ENCODE measurements at regions not wholly inside any gene's neighbourhood (a gene's known extent, or its start where the extent isn't known, plus 50 kb on each side); places are given as distances from the start of the nearest gene placed in this dataset.

DNA sequence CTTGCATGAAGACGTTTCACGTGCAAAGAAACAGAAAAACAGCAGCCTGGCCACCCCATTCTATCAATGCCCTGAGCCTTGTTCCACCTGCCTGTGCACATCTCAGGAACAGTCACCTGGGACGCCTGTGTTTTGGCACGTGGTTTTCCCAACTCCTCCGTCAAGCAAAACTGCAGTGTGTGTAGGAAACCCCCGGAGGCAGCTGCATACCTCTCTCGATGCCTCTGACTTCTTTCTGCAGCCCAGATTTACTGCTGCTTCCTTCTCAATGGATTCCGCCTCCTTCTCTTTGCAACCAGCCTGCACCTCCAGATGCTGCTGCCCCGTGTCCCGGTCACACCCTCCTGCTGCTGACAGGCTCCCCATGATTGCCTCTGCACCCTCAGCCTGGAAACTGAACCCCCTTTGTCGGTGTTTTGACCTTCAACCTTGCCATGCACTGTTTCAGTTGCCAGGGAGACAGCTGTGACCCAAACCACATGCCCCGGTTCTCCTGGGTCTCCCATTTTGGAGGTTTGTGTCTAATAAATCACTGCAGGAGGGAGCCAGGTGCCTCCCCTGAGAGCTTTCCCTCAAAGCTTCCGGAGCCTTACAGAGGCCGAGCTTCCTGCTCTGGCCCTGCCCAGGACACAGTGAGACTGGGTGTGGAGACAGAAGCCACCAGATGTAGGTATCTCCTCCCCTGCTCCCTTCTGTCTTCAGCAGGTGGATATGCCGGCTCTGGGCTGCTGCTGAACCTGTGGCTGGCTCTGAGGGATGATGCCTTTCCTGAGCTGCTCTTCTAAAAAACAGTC lies 395.5 kb upstream of the IRX1 start:
- no peak for DNase-seq
- in situ Hi-C loops (cut with MboI): no loop called here
- no peaks in the 10 kb centered on the region for H4K20me1 ChIP-seq (ENCODE audit: insufficient read depth)
- no peaks in the 10 kb centered on the region for H3K9me2 ChIP-seq (ENCODE audit: insufficient read depth)
- no peaks in the 10 kb centered on the region for H3K36me3 ChIP-seq (ENCODE audit: low read depth)
- H3K4me2 ChIP-seq (ENCODE audit: unreplicated experiment): no peak overlapping the region
- no peak for TF ChIP-seq EZH2phosphoT487 (IDR thresholded peaks at IDR 0.05; ENCODE audit: insufficient read depth, low read depth)
- no peak for TF ChIP-seq EZH2 (IDR thresholded peaks at IDR 0.05; ENCODE audit: insufficient read depth, poor library complexity, severe bottlenecking)
- H2AFZ ChIP-seq: no peak overlapping the region
- no peaks in the 10 kb centered on the region for H3K79me2 ChIP-seq (ENCODE audit: insufficient read depth)
- H3K9me3 ChIP-seq (ENCODE audit: low read depth): no peaks in the 10 kb centered on the region
- no peaks in the 10 kb centered on the region for H3F3A ChIP-seq (ENCODE audit: insufficient read depth)
- H3K27ac ChIP-seq: no peak overlapping the region
- no peak overlapping the region for H3K9ac ChIP-seq
- no peaks in the 10 kb centered on the region; the same call in 1 of the 2 replicates for H3K27me3 ChIP-seq (replicated peaks; ENCODE audit: insufficient read depth)
- no peaks in the 10 kb centered on the region for H3K4me1 ChIP-seq (ENCODE audit: insufficient read depth)
- 14% methylated on average over 15 of the region's 15 CpGs for WGBS, 2 experiments (ENCODE audit: low coverage in 1 of 2, low lambda C conversion rate in 2 of 2, missing lambda C conversion rate in 2 of 2)
- H3K4me3 ChIP-seq: no peak overlapping the region

DNA sequence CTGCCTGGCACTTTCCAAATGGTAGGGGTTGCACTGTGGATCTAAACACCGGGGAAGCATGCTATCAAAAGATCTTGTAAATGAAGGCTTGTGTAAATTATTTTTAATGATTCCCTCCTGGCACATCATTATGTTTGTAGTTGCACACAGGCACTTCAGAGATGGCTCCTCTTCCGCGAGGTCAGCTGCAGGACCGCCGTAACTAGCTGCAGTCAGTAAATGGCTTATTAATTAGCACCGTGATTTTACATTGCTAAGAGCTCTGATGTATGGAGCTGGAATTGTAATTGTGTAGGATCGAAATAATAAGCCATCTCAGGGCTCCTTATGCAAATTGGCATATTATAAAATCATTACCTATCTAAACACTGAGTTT lies 397.6 kb upstream of the IRX1 start:
- H3K4me2 ChIP-seq (ENCODE audit: unreplicated experiment): no peak overlapping the region
- in situ Hi-C loops (cut with MboI): no loop called here

DNA sequence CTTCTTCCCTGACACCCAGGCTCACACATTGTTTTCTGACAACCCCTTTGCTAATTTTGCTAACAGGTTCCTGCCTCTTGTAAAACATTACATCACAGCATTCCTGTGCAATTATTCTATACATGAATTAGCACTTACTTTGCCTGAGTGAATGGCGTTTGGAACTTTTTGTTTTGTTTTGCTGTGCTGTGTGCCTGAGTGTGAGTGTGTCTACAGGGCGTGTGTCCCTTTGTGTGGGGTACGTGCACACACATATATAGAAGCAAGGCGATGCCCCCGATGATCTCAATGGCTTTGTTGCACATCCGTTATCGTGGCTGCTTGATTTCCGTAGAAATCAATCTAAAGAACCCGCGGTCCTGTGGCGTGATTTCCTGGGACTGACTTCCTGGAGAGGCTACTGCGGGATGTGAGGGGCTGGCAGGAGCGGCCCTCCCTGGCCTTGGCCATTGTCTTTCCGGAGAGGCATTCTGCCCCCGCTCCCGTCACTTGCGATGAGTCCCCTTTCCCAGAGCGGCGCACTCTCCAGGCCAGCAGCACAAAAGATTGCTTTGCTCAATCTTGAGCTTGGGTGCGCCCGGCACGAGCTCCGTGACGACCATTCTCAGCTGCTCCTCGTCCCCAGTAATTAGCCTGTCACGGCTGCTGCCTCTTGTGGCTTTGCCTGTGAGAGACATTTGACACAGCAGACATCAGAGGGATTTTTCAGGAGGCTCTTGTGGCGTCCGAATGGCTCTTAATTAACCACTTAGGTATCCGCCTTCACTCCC lies 398.1 kb upstream of the IRX1 start:
- Histone ChIP-seq H3K4me2 (ENCODE audit: unreplicated experiment) (no peak overlapping the region), H3K36me3 (ENCODE audit: low read depth) (no peaks in the 10 kb centered on the region), H3K9ac (no peak overlapping the region), H3K27me3 (replicated peaks; ENCODE audit: insufficient read depth) (no peaks in the 10 kb centered on the region; the same call in 1 of the 2 replicates), H3K4me3 (no peak overlapping the region), H2AFZ (no peak overlapping the region), H3K27ac (no peak overlapping the region), H3F3A (ENCODE audit: insufficient read depth) (no peaks in the 10 kb centered on the region), H4K20me1 (ENCODE audit: insufficient read depth) (no peaks in the 10 kb centered on the region), H3K79me2 (ENCODE audit: insufficient read depth) (no peaks in the 10 kb centered on the region), H3K4me1 (ENCODE audit: insufficient read depth) (no peaks in the 10 kb centered on the region), H3K9me3 (ENCODE audit: low read depth) (no peaks in the 10 kb centered on the region), H3K9me2 (ENCODE audit: insufficient read depth) (no peaks in the 10 kb centered on the region)
- WGBS, 2 experiments (ENCODE audit: low coverage in 1 of 2, low lambda C conversion rate in 2 of 2, missing lambda C conversion rate in 2 of 2): 3% methylated on average over 29 of the region's 29 CpGs
- no peak for TF ChIP-seq EZH2phosphoT487 (IDR thresholded peaks at IDR 0.05; ENCODE audit: insufficient read depth, low read depth)
- TF ChIP-seq EZH2 (IDR thresholded peaks at IDR 0.05; ENCODE audit: insufficient read depth, poor library complexity, severe bottlenecking): no peak
- DNase-seq: no peak
- in situ Hi-C loops (cut with MboI): no loop called here

More for the DNA sequence above, 397.6 kb upstream of the IRX1 start:
- Histone ChIP-seq H3K9ac (no peak overlapping the region), H3K36me3 (ENCODE audit: low read depth) (no peaks in the 10 kb centered on the region), H3K27ac (no peak overlapping the region), H4K20me1 (ENCODE audit: insufficient read depth) (no peaks in the 10 kb centered on the region), H3K79me2 (ENCODE audit: insufficient read depth) (no peaks in the 10 kb centered on the region), H3K4me1 (ENCODE audit: insufficient read depth) (no peaks in the 10 kb centered on the region), H3K27me3 (replicated peaks; ENCODE audit: insufficient read depth) (no peaks in the 10 kb centered on the region; the same call in 1 of the 2 replicates), H3K9me3 (ENCODE audit: low read depth) (no peaks in the 10 kb centered on the region), H3F3A (ENCODE audit: insufficient read depth) (no peaks in the 10 kb centered on the region), H3K4me3 (no peak overlapping the region), H2AFZ (no peak overlapping the region), H3K9me2 (ENCODE audit: insufficient read depth) (no peaks in the 10 kb centered on the region)
- no peak for DNase-seq
- WGBS, 2 experiments (ENCODE audit: low coverage in 1 of 2, low lambda C conversion rate in 2 of 2, missing lambda C conversion rate in 2 of 2): 2% methylated on average over 7 of the region's 7 CpGs
- TF ChIP-seq EZH2 (IDR thresholded peaks at IDR 0.05; ENCODE audit: insufficient read depth, poor library complexity, severe bottlenecking) (no peak), EZH2phosphoT487 (IDR thresholded peaks at IDR 0.05; ENCODE audit: insufficient read depth, low read depth) (no peak)

DNA sequence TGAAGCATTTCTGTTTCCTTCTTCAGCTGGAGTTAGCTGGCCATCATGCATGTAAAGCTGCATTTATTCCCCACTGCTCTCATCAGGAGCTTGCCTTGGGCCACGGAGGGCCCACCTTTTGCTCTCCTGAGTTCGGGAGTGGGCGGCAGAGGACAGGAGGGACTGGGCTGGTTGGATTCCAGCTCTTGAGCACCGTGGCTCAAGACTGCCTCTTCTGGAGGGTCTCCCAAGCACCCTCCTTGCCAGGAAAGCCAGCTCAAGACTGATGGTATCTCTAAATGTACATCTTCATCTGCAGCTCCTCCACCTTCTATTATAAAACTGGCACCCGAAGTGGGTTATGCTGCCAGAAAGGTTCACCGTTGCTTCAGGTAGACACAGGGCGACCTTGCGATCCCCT lies 399.6 kb upstream of the IRX1 start:
- TF ChIP-seq EZH2 (IDR thresholded peaks at IDR 0.05; ENCODE audit: insufficient read depth, poor library complexity, severe bottlenecking) (no peak), EZH2phosphoT487 (IDR thresholded peaks at IDR 0.05; ENCODE audit: insufficient read depth, low read depth) (no peak)
- no peak overlapping the region for H3K4me3 ChIP-seq

More for the DNA sequence above, 399.6 kb upstream of the IRX1 start:
- Histone ChIP-seq H3K4me1 (ENCODE audit: insufficient read depth) (no peaks in the 10 kb centered on the region), H2AFZ (no peak overlapping the region), H3K9me3 (ENCODE audit: low read depth) (no peaks in the 10 kb centered on the region), H3K9me2 (ENCODE audit: insufficient read depth) (no peaks in the 10 kb centered on the region), H3K9ac (no peak overlapping the region), H3F3A (ENCODE audit: insufficient read depth) (no peaks in the 10 kb centered on the region), H3K27me3 (replicated peaks; ENCODE audit: insufficient read depth) (no peaks in the 10 kb centered on the region; the same call in 1 of the 2 replicates), H3K36me3 (ENCODE audit: low read depth) (no peaks in the 10 kb centered on the region), H3K27ac (no peak overlapping the region), H3K79me2 (ENCODE audit: insufficient read depth) (no peaks in the 10 kb centered on the region), H3K4me2 (ENCODE audit: unreplicated experiment) (no peak overlapping the region), H4K20me1 (ENCODE audit: insufficient read depth) (no peaks in the 10 kb centered on the region)
- in situ Hi-C loops (cut with MboI): no loop called here
- no peak for DNase-seq
- 29 to 42% methylated on average over 8 of the region's 8 CpGs for WGBS, 2 experiments (ENCODE audit: low coverage in 1 of 2, low lambda C conversion rate in 2 of 2, missing lambda C conversion rate in 2 of 2)

Measured in GM23248 (cell line).